VCaP (cell line): ENCODE measurements at regions not wholly inside any gene's neighbourhood (a gene's known extent, or its start where the extent isn't known, plus 50 kb on each side); places are given as distances from the start of the nearest gene placed in this dataset.

Experiments
- H3K27ac ChIP-seq: fragments of 450-650 bp; 2 replicates; pipeline ENCODE4 v1.5.1; 2017
- TF ChIP-seq, protein P1 (sequence below): fragments of 450-650 bp; conservative IDR thresholded peaks from 2 replicates; pipeline ENCODE4 v1.5.1; 2017; ENCODE audit warnings: mild to moderate bottlenecking, moderate library complexity

DNA sequence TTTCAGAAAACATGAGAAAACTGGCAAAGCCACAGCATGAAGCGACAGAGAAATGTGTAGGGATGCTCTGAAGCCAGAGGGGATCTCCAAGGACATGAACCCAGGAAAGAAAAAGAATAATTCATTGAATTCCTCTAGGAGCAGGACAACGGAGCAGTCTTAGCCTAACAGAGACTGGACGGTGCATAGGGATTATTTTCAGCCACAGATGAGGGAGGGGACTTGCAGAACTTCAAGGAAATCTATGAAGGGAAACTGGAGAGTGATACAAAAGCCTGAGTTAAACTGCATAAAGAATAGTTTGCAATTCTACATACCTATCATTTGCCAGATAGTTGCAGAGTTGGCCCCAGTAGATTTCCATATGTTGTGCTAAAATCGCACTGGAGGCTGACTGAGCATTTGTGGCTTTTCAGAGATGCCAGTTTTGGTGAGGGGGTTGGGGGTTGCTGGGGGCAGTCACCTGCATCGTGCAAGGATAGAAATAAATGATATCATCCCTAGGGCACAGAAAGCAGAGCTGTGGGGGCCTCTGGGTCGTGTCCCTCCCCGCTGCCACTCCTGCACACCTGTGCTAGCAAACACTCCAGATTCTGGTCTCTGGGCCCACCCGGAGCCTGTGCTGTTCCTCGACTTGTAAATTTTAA is 443.2 kb upstream of the JARID2 start:
- H3K27ac ChIP-seq = no peak overlapping the region

DNA sequence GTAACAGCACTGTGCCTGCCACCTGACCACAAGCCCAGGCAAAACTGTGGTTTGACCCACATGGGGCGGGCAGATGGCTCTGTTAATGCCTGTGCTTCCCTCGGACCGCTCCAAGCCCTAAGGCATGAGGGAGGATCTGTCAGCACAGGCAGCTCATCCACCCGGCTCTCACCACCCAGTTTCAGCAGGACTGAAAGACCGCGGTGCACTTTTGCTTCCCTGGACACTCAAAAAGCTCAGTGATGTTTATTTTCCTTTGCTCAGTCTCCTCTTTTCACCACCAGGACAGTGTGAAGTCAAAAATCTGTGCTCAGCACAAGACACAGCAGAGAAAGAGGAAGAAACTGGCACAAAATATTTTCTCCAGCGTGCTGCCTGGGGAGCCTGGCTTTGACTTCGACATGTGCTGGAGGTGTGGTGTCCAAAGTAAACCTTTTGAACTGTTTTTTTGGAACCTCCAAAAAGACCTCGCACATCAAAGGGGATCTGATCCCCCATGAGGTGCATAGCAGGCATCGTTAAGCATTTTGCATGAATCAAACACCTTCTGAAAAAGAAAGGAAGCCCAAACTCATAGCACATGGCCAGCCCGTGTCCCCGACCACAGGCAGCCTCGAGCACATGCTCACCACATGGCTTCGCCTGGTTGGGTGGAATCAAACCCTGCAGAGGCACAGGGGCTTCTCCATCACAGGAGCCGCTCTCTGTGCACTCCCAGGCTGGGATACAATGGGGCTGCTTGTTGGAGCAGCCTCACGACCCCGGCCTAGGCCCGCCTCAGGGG is 441.7 kb upstream of the JARID2 start:
- TF ChIP-seq, protein P1, sequence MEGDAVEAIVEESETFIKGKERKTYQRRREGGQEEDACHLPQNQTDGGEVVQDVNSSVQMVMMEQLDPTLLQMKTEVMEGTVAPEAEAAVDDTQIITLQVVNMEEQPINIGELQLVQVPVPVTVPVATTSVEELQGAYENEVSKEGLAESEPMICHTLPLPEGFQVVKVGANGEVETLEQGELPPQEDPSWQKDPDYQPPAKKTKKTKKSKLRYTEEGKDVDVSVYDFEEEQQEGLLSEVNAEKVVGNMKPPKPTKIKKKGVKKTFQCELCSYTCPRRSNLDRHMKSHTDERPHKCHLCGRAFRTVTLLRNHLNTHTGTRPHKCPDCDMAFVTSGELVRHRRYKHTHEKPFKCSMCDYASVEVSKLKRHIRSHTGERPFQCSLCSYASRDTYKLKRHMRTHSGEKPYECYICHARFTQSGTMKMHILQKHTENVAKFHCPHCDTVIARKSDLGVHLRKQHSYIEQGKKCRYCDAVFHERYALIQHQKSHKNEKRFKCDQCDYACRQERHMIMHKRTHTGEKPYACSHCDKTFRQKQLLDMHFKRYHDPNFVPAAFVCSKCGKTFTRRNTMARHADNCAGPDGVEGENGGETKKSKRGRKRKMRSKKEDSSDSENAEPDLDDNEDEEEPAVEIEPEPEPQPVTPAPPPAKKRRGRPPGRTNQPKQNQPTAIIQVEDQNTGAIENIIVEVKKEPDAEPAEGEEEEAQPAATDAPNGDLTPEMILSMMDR = no peak
- no peak overlapping the region for H3K27ac ChIP-seq

More for the DNA sequence above, 443.2 kb upstream of the JARID2 start:
- TF ChIP-seq, protein P1 = no peak

DNA sequence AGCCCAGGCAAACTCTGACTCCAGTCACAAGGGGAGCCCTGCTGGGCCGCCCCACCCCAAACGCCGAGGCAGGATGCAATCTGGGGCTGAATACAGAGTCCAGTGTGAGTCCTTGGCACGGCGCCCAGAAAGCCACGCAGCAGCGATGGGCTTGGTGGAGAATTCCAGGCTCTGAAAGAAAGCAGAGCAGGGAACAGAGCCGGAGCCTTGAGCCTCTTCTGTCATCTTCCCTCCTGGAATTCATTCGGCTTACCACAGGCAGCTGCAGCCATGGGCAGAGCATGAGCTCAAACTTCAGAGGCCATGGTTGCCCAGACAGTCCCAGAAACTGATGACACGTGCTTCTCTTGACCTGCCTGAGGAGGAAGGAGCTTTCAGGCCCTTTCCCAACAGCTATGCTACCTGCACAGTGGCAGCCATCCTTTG is 441.1 kb upstream of the JARID2 start:
- TF ChIP-seq, protein P1 = no peak
- H3K27ac ChIP-seq = no peak overlapping the region

DNA sequence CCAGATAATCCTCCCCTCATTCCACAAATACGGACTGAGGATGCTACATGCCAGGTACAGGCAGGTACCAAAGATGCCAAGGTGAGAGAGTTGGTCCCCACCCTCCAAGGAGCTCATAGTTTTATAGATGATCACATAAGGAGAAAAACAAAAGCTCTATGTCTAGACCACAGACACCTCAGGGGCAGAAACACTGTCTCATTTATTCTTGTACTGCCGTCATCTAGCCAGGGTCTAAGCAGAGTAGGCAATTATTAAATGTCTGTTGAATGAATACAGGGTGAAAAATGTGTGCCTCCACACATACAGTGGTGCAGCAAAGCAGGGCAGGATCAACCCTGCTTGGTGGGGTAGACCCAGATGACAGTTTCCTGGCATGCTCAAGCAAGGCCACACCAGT is 439.8 kb upstream of the JARID2 start:
- TF ChIP-seq, protein P1 = no peak

DNA sequence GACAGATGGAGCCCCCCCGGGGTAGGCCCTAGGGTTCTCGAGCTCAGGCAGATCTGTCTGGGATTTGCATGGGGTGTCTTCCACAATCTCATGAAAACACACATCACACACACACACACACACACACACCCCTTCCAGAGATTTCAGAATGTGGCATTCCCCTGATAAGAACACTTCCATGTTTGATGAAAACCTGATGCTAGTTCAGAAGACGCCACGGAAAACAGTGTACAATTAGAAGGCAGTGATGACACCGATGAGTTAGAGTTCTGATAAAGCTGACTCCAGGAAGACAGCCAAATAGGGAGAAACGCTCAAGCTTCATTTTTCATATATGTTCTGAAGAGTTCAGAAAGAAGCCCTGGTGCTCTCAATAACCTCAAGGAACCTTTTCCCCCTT is 438.7 kb upstream of the JARID2 start:
- TF ChIP-seq, protein P1 = no peak

More for the DNA sequence above, 439.8 kb upstream of the JARID2 start:
- H3K27ac ChIP-seq = no peak overlapping the region

DNA sequence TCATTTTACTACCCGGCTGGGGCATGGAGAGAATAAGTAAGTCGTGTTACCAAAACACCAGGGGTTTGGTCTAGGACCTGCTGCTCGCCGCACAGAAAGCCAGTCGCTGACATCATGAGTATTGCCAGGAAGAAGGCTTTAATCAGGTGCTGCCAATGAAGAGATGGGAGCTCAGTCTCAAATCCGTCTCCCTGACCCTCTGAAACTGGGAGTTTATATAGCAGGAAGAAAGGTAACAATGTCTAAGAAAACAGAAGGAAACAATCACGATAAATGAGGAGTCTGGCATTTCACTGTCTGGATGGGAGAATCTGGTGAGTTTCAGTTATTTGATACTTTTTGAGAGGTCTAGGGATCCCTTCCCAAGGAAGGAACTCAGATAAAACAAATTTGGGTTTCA is 437.9 kb upstream of the JARID2 start:
- no peak overlapping the region for H3K27ac ChIP-seq
- TF ChIP-seq, protein P1 = no peak

More for the DNA sequence above, 438.7 kb upstream of the JARID2 start:
- no peak overlapping the region for H3K27ac ChIP-seq

DNA sequence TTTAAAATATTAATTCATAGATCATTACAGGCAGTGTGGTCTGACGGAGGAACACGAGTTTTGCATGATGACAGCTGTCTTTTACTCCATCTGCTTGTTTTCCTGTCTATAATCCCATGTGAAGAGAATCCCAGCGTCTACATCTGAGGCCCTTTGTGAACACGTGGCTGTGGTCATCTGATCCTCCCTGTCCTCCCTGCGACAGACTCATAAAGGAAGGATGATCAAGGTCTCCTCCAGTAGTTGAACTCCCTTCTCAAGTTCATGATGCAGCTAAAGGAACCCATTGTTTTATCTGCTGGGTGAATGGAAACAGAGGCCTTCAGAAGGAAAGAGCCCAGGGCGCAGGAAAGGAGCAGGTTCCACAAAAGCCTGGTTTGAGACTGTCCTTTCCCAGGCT is 435.8 kb upstream of the JARID2 start:
- no peak overlapping the region for H3K27ac ChIP-seq
- TF ChIP-seq, protein P1 = no peak
